H9 (cell line): ENCODE measurements at regions not wholly inside any gene's neighbourhood (a gene's known extent, or its start where the extent isn't known, plus 50 kb on each side); places are given as distances from the start of the nearest gene placed in this dataset.

Experiments
- DNase-seq: peaks from one replicate; pipeline ENCODE4 v3.0.0-alpha.2; 2017
- H2AFZ ChIP-seq: one replicate; pipeline ENCODE4 v1.6.1; 2013; ENCODE audit warnings: mild to moderate bottlenecking, low read length, control low read depth, moderate library complexity
- H2AK5ac ChIP-seq: 2 replicates; pipeline ENCODE4 v1.6.1; 2013; ENCODE audit warnings: low read length, control low read depth, mixed read lengths; ENCODE audit not compliant: insufficient read length
- H2BK120ac ChIP-seq: one replicate; pipeline ENCODE4 v1.6.1; 2013; ENCODE audit warnings: low read depth, mild to moderate bottlenecking, low read length, control low read depth, inconsistent platforms; ENCODE audit not compliant: poor library complexity, severe bottlenecking
- H2BK12ac ChIP-seq: 2 replicates; pipeline ENCODE4 v1.6.1; 2013; ENCODE audit warnings: low read length, control low read depth, mixed read lengths, low read depth; ENCODE audit not compliant: insufficient read length
- H2BK15ac ChIP-seq: 2 replicates; pipeline ENCODE4 v1.6.1; 2013; ENCODE audit warnings: low read depth, low read length, control low read depth
- H2BK20ac ChIP-seq: one replicate; pipeline ENCODE4 v1.6.1; 2013; ENCODE audit warnings: low read depth, mild to moderate bottlenecking, low read length, control low read depth, inconsistent platforms; ENCODE audit not compliant: poor library complexity, severe bottlenecking
- H2BK5ac ChIP-seq: 2 replicates; pipeline ENCODE4 v1.6.1; 2013; ENCODE audit warnings: low read length, control low read depth, mixed read lengths; ENCODE audit not compliant: insufficient read length
- H3K14ac ChIP-seq: 2 replicates; pipeline ENCODE4 v1.6.1; 2013; ENCODE audit warnings: low read length, control low read depth; ENCODE audit not compliant: insufficient read depth
- H3K18ac ChIP-seq: 2 replicates; pipeline ENCODE4 v1.6.1; 2013; ENCODE audit warnings: low read depth, mild to moderate bottlenecking, mixed read lengths, low read length, control low read depth; ENCODE audit not compliant: insufficient read length
- H3K23ac ChIP-seq: 2 replicates; pipeline ENCODE4 v1.6.1; 2013; ENCODE audit warnings: low read length, control low read depth, mixed read lengths, low read depth; ENCODE audit not compliant: insufficient read length
- H3K23me2 ChIP-seq: 2 replicates; pipeline ENCODE4 v1.6.1; 2013; ENCODE audit warnings: low read depth, mild to moderate bottlenecking, mixed read lengths, low read length, control low read depth; ENCODE audit not compliant: insufficient read length, poor library complexity, severe bottlenecking
- H3K27ac ChIP-seq: 2 replicates; pipeline ENCODE4 v1.5.1; 2013; ENCODE audit warnings: low read length, control low read depth, mixed read lengths, low read depth; ENCODE audit not compliant: insufficient read length
- H3K27me3 ChIP-seq: 2 replicates; pipeline ENCODE4 v1.6.1; 2013; ENCODE audit warnings: low read length, control low read depth, inconsistent platforms; ENCODE audit not compliant: insufficient read depth
- H3K4ac ChIP-seq: 2 replicates; pipeline ENCODE4 v1.6.1; 2013; ENCODE audit warnings: low read depth, mild to moderate bottlenecking, control low read depth, inconsistent platforms, low read length, moderate library complexity
- H3K4me1 ChIP-seq: 2 replicates; pipeline ENCODE4 v1.6.1; 2013; ENCODE audit warnings: low read length, control low read depth, inconsistent platforms; ENCODE audit not compliant: insufficient read depth
- H3K4me2 ChIP-seq: 2 replicates; pipeline ENCODE4 v1.6.1; 2013; ENCODE audit warnings: low read length, control low read depth, mixed read lengths; ENCODE audit not compliant: insufficient read length, insufficient read depth
- H3K56ac ChIP-seq: 2 replicates; pipeline ENCODE4 v1.6.1; 2013; ENCODE audit warnings: low read depth, mild to moderate bottlenecking, mixed read lengths, low read length, control low read depth; ENCODE audit not compliant: insufficient read length
- H3K79me1 ChIP-seq: 2 replicates; pipeline ENCODE4 v1.6.1; 2013; ENCODE audit warnings: low read depth, mild to moderate bottlenecking, moderate library complexity, low read length, control low read depth, inconsistent platforms; ENCODE audit not compliant: insufficient read depth, poor library complexity, severe bottlenecking
- H3K79me2 ChIP-seq: 2 replicates; pipeline ENCODE4 v1.6.1; 2013; ENCODE audit warnings: low read length, control low read depth, inconsistent platforms; ENCODE audit not compliant: insufficient read depth
- H3K9ac ChIP-seq: 2 replicates; pipeline ENCODE4 v1.6.1; 2013; ENCODE audit warnings: low read length, control low read depth, mixed read lengths; ENCODE audit not compliant: insufficient read length; ENCODE audit errors: extremely low read depth
- H3K9me3 ChIP-seq: one replicate; pipeline ENCODE4 v1.6.1; 2013; ENCODE audit warnings: low read depth, low read length, inconsistent platforms; ENCODE audit not compliant: control insufficient read depth
- H3T11ph ChIP-seq: one replicate; pipeline ENCODE4 v1.6.1; 2013; ENCODE audit warnings: mild to moderate bottlenecking, low read length, control low read depth, inconsistent platforms
- H4K20me1 ChIP-seq: one replicate; pipeline ENCODE4 v1.6.1; 2013; ENCODE audit not compliant: control insufficient read depth, insufficient read length, insufficient read depth
- H4K5ac ChIP-seq: 2 replicates; pipeline ENCODE4 v1.6.1; 2013; ENCODE audit warnings: low read depth, mild to moderate bottlenecking, mixed read lengths, low read length, control low read depth; ENCODE audit not compliant: insufficient read length
- H4K8ac ChIP-seq: replicated peaks from 2 replicates; pipeline ENCODE4 v1.6.1; 2013; ENCODE audit warnings: low read length, control low read depth, mixed read lengths, low read depth; ENCODE audit not compliant: insufficient read length
- H4K91ac ChIP-seq: 2 replicates; pipeline ENCODE4 v1.6.1; 2013; ENCODE audit warnings: low read depth, mild to moderate bottlenecking, moderate library complexity, mixed read lengths, low read length, control low read depth; ENCODE audit not compliant: insufficient read length
- H3K27ac Mint-ChIP-seq, 3 experiments: 2 replicates in 2 of 3; 3 replicates in 1 of 3; pipeline ENCODE4 v1.8.0; 2020 to 2021; ENCODE audit warnings: mixed read lengths in 3 of 3, mild to moderate bottlenecking in 1 of 3, moderate library complexity in 1 of 3
- H3K27me3 Mint-ChIP-seq: 2 replicates; pipeline ENCODE4 v1.8.0; 2021; ENCODE audit warnings: low read depth, mild to moderate bottlenecking, moderate library complexity, mixed read lengths
- H3K36me3 Mint-ChIP-seq, 3 experiments: 2 replicates in 2 of 3; 3 replicates in 1 of 3; pipeline ENCODE4 v1.8.0; 2020 to 2021; ENCODE audit warnings: low read depth in 3 of 3, mixed read lengths in 3 of 3; ENCODE audit not compliant: insufficient read depth in 1 of 3
- H3K4me1 Mint-ChIP-seq, 2 experiments: 2 replicates each; pipeline ENCODE4 v1.8.0; 2020; ENCODE audit warnings: mixed read lengths in 2 of 2
- H3K4me3 Mint-ChIP-seq, 2 experiments: 2 replicates in 1 of 2; 3 replicates in 1 of 2; pipeline ENCODE4 v1.8.0; 2020 to 2021; ENCODE audit warnings: mild to moderate bottlenecking in 2 of 2, mixed read lengths in 2 of 2, moderate library complexity in 1 of 2
- H3K9me3 Mint-ChIP-seq, 2 experiments: 2 replicates in 1 of 2; 3 replicates in 1 of 2; pipeline ENCODE4 v1.8.0; 2020; ENCODE audit warnings: mild to moderate bottlenecking in 2 of 2, mixed read lengths in 2 of 2, moderate library complexity in 1 of 2
- WGBS: extraction: QIAGEN DNeasy Blood & Tissue Kit; methylation state at CpG from one replicate; pipeline ENCODE4 v1.1.7; 2013; ENCODE audit warnings: missing lambda C conversion rate, low lambda C conversion rate, mixed read lengths; ENCODE audit not compliant: insufficient read length; ENCODE audit errors: extremely low coverage; 5-methylcytosine and 5-hydroxymethylcytosine counted together
- TF ChIP-seq, protein P1 (sequence below): fragments of 200-600 bp; sonication (generic); conservative IDR thresholded peaks from 3 replicates; pipeline ENCODE4 v1.8.0; 2021; ENCODE audit warnings: antibody characterized with exemption, mild to moderate bottlenecking

DNA sequence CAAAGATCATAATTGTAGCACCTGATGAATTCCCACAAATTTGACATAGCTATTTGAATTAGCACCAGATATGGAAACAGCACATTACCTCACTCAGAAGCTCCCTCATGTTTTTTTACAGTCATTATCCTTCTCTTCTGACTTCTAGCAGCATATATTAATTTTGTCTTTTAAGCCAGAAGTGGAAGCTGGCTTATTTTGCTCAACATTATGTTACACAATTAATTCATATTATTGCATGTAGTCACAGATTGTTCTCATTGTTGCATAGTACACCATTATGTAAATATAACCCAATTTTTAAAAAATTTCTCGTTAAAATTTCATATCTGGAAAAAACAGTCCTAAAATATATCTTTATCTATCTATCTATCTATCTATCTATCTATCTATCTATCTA lies 762.3 kb downstream of the TUSC7 start:
- Histone ChIP-seq H4K20me1 (no peaks in the 10 kb centered on the region), H2BK120ac (no peak overlapping the region), H2BK5ac (no peak overlapping the region), H2AFZ (no peak overlapping the region), H3K9me3 (no peaks in the 10 kb centered on the region), H4K5ac (no peak overlapping the region), H3K18ac (no peak overlapping the region), H3K4me1 (no peaks in the 10 kb centered on the region; the same call in 1 of the 2 replicates), H3K79me1 (no peaks in the 10 kb centered on the region), H3K23me2 (no peaks in the 10 kb centered on the region), H4K91ac (no peak overlapping the region), H3T11ph (no peak overlapping the region), H3K4ac (no peak overlapping the region), H3K79me2 (no peaks in the 10 kb centered on the region), H3K14ac (no peak overlapping the region), H3K9ac (no peak overlapping the region), H2BK20ac (no peak overlapping the region), H4K8ac (no peak overlapping the region), H2BK12ac (no peak overlapping the region), H2AK5ac (no peak overlapping the region), H3K4me2 (no peak overlapping the region), H2BK15ac (no peak overlapping the region), H3K23ac (no peak overlapping the region), H3K27ac (no peak overlapping the region), H3K27me3 (no peaks in the 10 kb centered on the region), H3K56ac (no peak overlapping the region)
- Mint-ChIP-seq H3K27me3 (no peaks in the 10 kb centered on the region), H3K36me3 (no peaks in the 10 kb centered on the region), H3K4me3 (no peak overlapping the region), H3K9me3 (no peaks in the 10 kb centered on the region), H3K4me1 (peaks cover 4 to 8% of the 10 kb centered on the region in 2 experiments; a peak in 3 of 4 replicates), H3K27ac (no peak overlapping the region)
- no peak for DNase-seq
- TF ChIP-seq, protein P1, sequence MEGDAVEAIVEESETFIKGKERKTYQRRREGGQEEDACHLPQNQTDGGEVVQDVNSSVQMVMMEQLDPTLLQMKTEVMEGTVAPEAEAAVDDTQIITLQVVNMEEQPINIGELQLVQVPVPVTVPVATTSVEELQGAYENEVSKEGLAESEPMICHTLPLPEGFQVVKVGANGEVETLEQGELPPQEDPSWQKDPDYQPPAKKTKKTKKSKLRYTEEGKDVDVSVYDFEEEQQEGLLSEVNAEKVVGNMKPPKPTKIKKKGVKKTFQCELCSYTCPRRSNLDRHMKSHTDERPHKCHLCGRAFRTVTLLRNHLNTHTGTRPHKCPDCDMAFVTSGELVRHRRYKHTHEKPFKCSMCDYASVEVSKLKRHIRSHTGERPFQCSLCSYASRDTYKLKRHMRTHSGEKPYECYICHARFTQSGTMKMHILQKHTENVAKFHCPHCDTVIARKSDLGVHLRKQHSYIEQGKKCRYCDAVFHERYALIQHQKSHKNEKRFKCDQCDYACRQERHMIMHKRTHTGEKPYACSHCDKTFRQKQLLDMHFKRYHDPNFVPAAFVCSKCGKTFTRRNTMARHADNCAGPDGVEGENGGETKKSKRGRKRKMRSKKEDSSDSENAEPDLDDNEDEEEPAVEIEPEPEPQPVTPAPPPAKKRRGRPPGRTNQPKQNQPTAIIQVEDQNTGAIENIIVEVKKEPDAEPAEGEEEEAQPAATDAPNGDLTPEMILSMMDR = no peak
- WGBS = no CpG with 5 or more reads among the region's 1 CpG
